HEK293 (cell line): ENCODE measurements at regions not wholly inside any gene's neighbourhood (a gene's known extent, or its start where the extent isn't known, plus 50 kb on each side); places are given as distances from the start of the nearest gene placed in this dataset.

Source experiments
- CTCF ChIA-PET: fragments of 350-600 bp; formaldehyde crosslinking; extraction: SDS; loops from one replicate; lab custom pipeline; 2021; ENCODE audit warnings: antibody characterized with exemption; lab: Yijun Ruan, JAX
- POLR2A ChIA-PET: fragments of 300-600 bp; formaldehyde crosslinking; extraction: SDS; loops from one replicate; lab custom pipeline; 2020; ENCODE audit warnings: antibody characterized with exemption, inconsistent platforms; lab: Yijun Ruan, JAX
- H3K27ac ChIP-seq: fragments of 200-500 bp; sonication (Bioruptor generic); 2 replicates; pipeline ENCODE4 v1.5.1; 2014; ENCODE audit warnings: low read depth, low read length, control low read depth, inconsistent platforms; ENCODE audit errors: extremely low read depth
- H3K36me3 ChIP-seq, 2 experiments: fragments of 200-500 bp in 1 of 2; sonication (Bioruptor generic) in 1 of 2; 1 replicate in 1 of 2; 2 replicates in 1 of 2; pipeline ENCODE4 v1.5.1; 2014 to 2017; ENCODE audit warnings: inconsistent platforms in 2 of 2, low read length in 2 of 2; ENCODE audit not compliant: control insufficient read depth in 2 of 2, insufficient read depth in 1 of 2
- H3K4me1 ChIP-seq: fragments of 200-500 bp; sonication (Bioruptor generic); 2 replicates; pipeline ENCODE4 v1.5.1; 2014; ENCODE audit warnings: mild to moderate bottlenecking, low read length, inconsistent platforms; ENCODE audit not compliant: control insufficient read depth, insufficient read depth
- H3K4me3 ChIP-seq: 2 replicates; pipeline ENCODE4 v1.5.1; 2011; ENCODE audit warnings: low read depth, mild to moderate bottlenecking, control low read depth, low read length, moderate library complexity
- H3K9me3 ChIP-seq: fragments of 200-500 bp; sonication (Bioruptor generic); 2 replicates; pipeline ENCODE4 v1.5.1; 2014; ENCODE audit warnings: low read depth, low read length, inconsistent platforms; ENCODE audit not compliant: control insufficient read depth, insufficient read depth
- BCL11B ChIP-seq: fragments of 450-650 bp; formaldehyde crosslinking; IDR thresholded peaks from 2 replicates; pipeline ENCODE4 v1.5.1; 2016; ENCODE audit warnings: low read depth, missing biosample characterization, missing genetic modification characterization
- GFI1B ChIP-seq: fragments of 450-650 bp; formaldehyde crosslinking; IDR thresholded peaks from 2 replicates; pipeline ENCODE4 v1.5.1; 2016; ENCODE audit warnings: missing biosample characterization, missing genetic modification characterization
- IKZF3 ChIP-seq: fragments of 450-650 bp; IDR thresholded peaks from 2 replicates; pipeline ENCODE4 v1.5.0; 2018; ENCODE audit warnings: missing biosample characterization, mild to moderate bottlenecking, missing genetic modification characterization, moderate library complexity
- KLF7 ChIP-seq: fragments of 450-650 bp; formaldehyde crosslinking; IDR thresholded peaks from 2 replicates; pipeline ENCODE4 v1.5.1; 2016; ENCODE audit warnings: missing biosample characterization, missing genetic modification characterization, borderline replicate concordance
- MYNN ChIP-seq: fragments of 450-650 bp; formaldehyde crosslinking; IDR thresholded peaks from 2 replicates; pipeline ENCODE4 v1.5.1; 2016; ENCODE audit warnings: missing biosample characterization, missing genetic modification characterization, borderline replicate concordance
- PATZ1 ChIP-seq: fragments of 450-650 bp; formaldehyde crosslinking; IDR thresholded peaks from 2 replicates; pipeline ENCODE4 v1.5.1; 2016; ENCODE audit warnings: missing biosample characterization, missing genetic modification characterization
- PRDM1 ChIP-seq: fragments of 450-650 bp; formaldehyde crosslinking; IDR thresholded peaks from 2 replicates; pipeline ENCODE4; 2016; ENCODE audit warnings: missing biosample characterization, missing genetic modification characterization
- ZBTB1 ChIP-seq: fragments of 450-650 bp; formaldehyde crosslinking; IDR thresholded peaks from 2 replicates; pipeline ENCODE4 v1.5.1; 2016; ENCODE audit warnings: missing biosample characterization, missing genetic modification characterization
- ZFP37 ChIP-seq: fragments of 450-650 bp; formaldehyde crosslinking; IDR thresholded peaks from 2 replicates; pipeline ENCODE4 v1.5.1; 2016; ENCODE audit warnings: missing biosample characterization, missing genetic modification characterization
- ZNF10 ChIP-seq: fragments of 450-650 bp; formaldehyde crosslinking; IDR thresholded peaks from 2 replicates; pipeline ENCODE4 v1.5.1; 2017; ENCODE audit warnings: missing biosample characterization, missing genetic modification characterization
- ZNF157 ChIP-seq: fragments of 450-650 bp; formaldehyde crosslinking; IDR thresholded peaks from 2 replicates; pipeline ENCODE4 v1.5.1; 2016; ENCODE audit warnings: missing biosample characterization, missing genetic modification characterization
- ZNF169 ChIP-seq: fragments of 450-650 bp; formaldehyde crosslinking; IDR thresholded peaks from 2 replicates; pipeline ENCODE4 v1.5.1; 2016; ENCODE audit warnings: missing biosample characterization, missing genetic modification characterization
- ZNF19 ChIP-seq: fragments of 450-650 bp; formaldehyde crosslinking; IDR thresholded peaks from 2 replicates; pipeline ENCODE4; 2016; ENCODE audit warnings: missing biosample characterization, missing genetic modification characterization, low read depth
- ZNF223 ChIP-seq: fragments of 450-650 bp; formaldehyde crosslinking; IDR thresholded peaks from 2 replicates; pipeline ENCODE4 v1.5.1; 2016; ENCODE audit warnings: missing biosample characterization, missing genetic modification characterization
- ZNF23 ChIP-seq: fragments of 450-650 bp; formaldehyde crosslinking; IDR thresholded peaks from 2 replicates; pipeline ENCODE4 v1.5.1; 2016; ENCODE audit warnings: missing biosample characterization, missing genetic modification characterization, borderline replicate concordance
- ZNF26 ChIP-seq: fragments of 450-650 bp; formaldehyde crosslinking; IDR thresholded peaks from 2 replicates; pipeline ENCODE4 v1.5.1; 2016; ENCODE audit warnings: missing biosample characterization, missing genetic modification characterization
- ZNF266 ChIP-seq: fragments of 450-650 bp; formaldehyde crosslinking; IDR thresholded peaks from 2 replicates; pipeline ENCODE4 v1.5.1; 2016; ENCODE audit warnings: missing biosample characterization, missing genetic modification characterization, low read depth
- ZNF280C ChIP-seq: fragments of 450-650 bp; formaldehyde crosslinking; IDR thresholded peaks from 2 replicates; pipeline ENCODE4 v1.5.1; 2016; ENCODE audit warnings: missing biosample characterization, missing genetic modification characterization
- ZNF341 ChIP-seq: fragments of 450-650 bp; formaldehyde crosslinking; IDR thresholded peaks from 2 replicates; pipeline ENCODE4; 2016; ENCODE audit warnings: low read depth, missing biosample characterization, missing genetic modification characterization
- ZNF416 ChIP-seq: fragments of 450-650 bp; formaldehyde crosslinking; IDR thresholded peaks from 2 replicates; pipeline ENCODE4 v1.5.1; 2016; ENCODE audit warnings: missing biosample characterization, missing genetic modification characterization
- ZNF677 ChIP-seq: fragments of 450-650 bp; IDR thresholded peaks from 2 replicates; pipeline ENCODE4 v1.5.0; 2018; ENCODE audit warnings: missing biosample characterization, mild to moderate bottlenecking, missing genetic modification characterization, moderate library complexity
- ZSCAN4 ChIP-seq: fragments of 450-650 bp; formaldehyde crosslinking; IDR thresholded peaks from 2 replicates; pipeline ENCODE4 v1.5.1; 2017; ENCODE audit warnings: missing biosample characterization, missing genetic modification characterization
- TF ChIP-seq, protein P1 (sequence below): fragments of 450-650 bp; IDR thresholded peaks from 2 replicates; pipeline ENCODE4 v1.5.1; 2018; ENCODE audit warnings: missing biosample characterization, mild to moderate bottlenecking, missing genetic modification characterization
- TF ChIP-seq, protein P2 (sequence below): fragments of 450-650 bp; formaldehyde crosslinking; IDR thresholded peaks from 2 replicates; pipeline ENCODE4 v1.5.1; 2016; ENCODE audit warnings: missing biosample characterization, missing genetic modification characterization
- TF ChIP-seq, protein P3 (sequence below): fragments of 450-650 bp; formaldehyde crosslinking; IDR thresholded peaks from 2 replicates; pipeline ENCODE4 v1.5.1; 2017; ENCODE audit warnings: missing biosample characterization, missing genetic modification characterization

- peak overlapping the region; percentile 36 for H3K4me3 ChIP-seq
- no peaks in the 10 kb centered on the region for H3K36me3 ChIP-seq
- no peaks in the 10 kb centered on the region for H3K4me1 ChIP-seq
- H3K27ac ChIP-seq, result peak overlapping the region; percentile 87
- H3K9me3 ChIP-seq, result no peaks in the 10 kb centered on the region
- POLR2A ChIA-PET, result interaction anchor here (0.6 to 1.2 kb wide), 9 partner anchors 9 to 708 kb away, joined by 3 to 10 read pairs (median 4); no protein-coding TSS in a partner anchor
- CTCF ChIA-PET, result interaction anchor here (0.7 kb wide), 1 partner anchor 75 kb away, joined by 3 read pairs; no protein-coding TSS in a partner anchor
- TF ChIP-seq ZNF416 (no peak), IKZF3 (tag by site-specific recombination) (peak; percentile 43; the same call in 1 of the 2 replicates), BCL11B (tag by site-specific recombination) (no peak), ZNF157 (no peak), GFI1B (tag by site-specific recombination) (no peak), ZSCAN4 (tag by site-specific recombination) (no peak), ZNF10 (tag by site-specific recombination) (no peak), MYNN (tag by site-specific recombination) (no peak), KLF7 (tag by site-specific recombination) (0 out of 2 replicates have a peak, but pooled peaks have one; percentile 25), PATZ1 (tag by site-specific recombination) (0 out of 2 replicates have a peak, but pooled peaks have one; percentile 75), ZNF280C (no peak), ZFP37 (tag by site-specific recombination) (no peak), ZNF266 (tag by site-specific recombination) (no peak), ZNF223 (tag by site-specific recombination) (no peak), ZNF23 (tag by site-specific recombination) (no peak; the same call in 1 of the 2 replicates), PRDM1 (tag by site-specific recombination) (peak; percentile 96), ZNF677 (tag by site-specific recombination) (no peak), ZNF19 (tag by site-specific recombination) (no peak), ZNF169 (tag by site-specific recombination) (no peak), ZBTB1 (no peak), ZNF26 (no peak), ZNF341 (tag by site-specific recombination) (peak; percentile 91)
- TF ChIP-seq, protein P1, sequence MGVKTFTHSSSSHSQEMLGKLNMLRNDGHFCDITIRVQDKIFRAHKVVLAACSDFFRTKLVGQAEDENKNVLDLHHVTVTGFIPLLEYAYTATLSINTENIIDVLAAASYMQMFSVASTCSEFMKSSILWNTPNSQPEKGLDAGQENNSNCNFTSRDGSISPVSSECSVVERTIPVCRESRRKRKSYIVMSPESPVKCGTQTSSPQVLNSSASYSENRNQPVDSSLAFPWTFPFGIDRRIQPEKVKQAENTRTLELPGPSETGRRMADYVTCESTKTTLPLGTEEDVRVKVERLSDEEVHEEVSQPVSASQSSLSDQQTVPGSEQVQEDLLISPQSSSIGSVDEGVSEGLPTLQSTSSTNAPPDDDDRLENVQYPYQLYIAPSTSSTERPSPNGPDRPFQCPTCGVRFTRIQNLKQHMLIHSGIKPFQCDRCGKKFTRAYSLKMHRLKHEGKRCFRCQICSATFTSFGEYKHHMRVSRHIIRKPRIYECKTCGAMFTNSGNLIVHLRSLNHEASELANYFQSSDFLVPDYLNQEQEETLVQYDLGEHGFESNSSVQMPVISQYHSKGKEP (tag by site-specific recombination), result no peak
- TF ChIP-seq, protein P2, sequence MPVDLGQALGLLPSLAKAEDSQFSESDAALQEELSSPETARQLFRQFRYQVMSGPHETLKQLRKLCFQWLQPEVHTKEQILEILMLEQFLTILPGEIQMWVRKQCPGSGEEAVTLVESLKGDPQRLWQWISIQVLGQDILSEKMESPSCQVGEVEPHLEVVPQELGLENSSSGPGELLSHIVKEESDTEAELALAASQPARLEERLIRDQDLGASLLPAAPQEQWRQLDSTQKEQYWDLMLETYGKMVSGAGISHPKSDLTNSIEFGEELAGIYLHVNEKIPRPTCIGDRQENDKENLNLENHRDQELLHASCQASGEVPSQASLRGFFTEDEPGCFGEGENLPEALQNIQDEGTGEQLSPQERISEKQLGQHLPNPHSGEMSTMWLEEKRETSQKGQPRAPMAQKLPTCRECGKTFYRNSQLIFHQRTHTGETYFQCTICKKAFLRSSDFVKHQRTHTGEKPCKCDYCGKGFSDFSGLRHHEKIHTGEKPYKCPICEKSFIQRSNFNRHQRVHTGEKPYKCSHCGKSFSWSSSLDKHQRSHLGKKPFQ, result peak; percentile 32; the same call in 1 of the 2 replicates
- TF ChIP-seq, protein P3, sequence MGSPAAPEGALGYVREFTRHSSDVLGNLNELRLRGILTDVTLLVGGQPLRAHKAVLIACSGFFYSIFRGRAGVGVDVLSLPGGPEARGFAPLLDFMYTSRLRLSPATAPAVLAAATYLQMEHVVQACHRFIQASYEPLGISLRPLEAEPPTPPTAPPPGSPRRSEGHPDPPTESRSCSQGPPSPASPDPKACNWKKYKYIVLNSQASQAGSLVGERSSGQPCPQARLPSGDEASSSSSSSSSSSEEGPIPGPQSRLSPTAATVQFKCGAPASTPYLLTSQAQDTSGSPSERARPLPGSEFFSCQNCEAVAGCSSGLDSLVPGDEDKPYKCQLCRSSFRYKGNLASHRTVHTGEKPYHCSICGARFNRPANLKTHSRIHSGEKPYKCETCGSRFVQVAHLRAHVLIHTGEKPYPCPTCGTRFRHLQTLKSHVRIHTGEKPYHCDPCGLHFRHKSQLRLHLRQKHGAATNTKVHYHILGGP, result no peak
Observed at GRCh38 chr1:147084273-147085096, 87.8 kb downstream of the PRKAB2 start.
